Suprapubic skin (tissue), 3 donors: ENCODE measurements at regions not wholly inside any gene's neighbourhood (a gene's known extent, or its start where the extent isn't known, plus 50 kb on each side); places are given as distances from the start of the nearest gene placed in this dataset.

Experiments used
- CTCF ChIP-seq, 2 donors: fragments of 200-600 bp in 1 of 2; fragments of 450-650 bp in 1 of 2; sonication (generic) in 1 of 2; IDR thresholded peaks; one replicate each; pipeline ENCODE4 v1.5.1; 2016 to 2019; ENCODE audit warnings: antibody characterized with exemption in 2 of 2, mild to moderate bottlenecking in 1 of 2, moderate library complexity in 1 of 2
- POLR2AphosphoS5 ChIP-seq, 3 donors: sonication (generic); formaldehyde crosslinking; IDR thresholded peaks; one replicate each; pipeline ENCODE4 v1.6.1; 2017; ENCODE audit warnings: antibody characterized with exemption in 3 of 3

- no peak for TF ChIP-seq POLR2AphosphoS5 (IDR thresholded peaks at IDR 0.05)
- TF ChIP-seq CTCF (IDR thresholded peaks at IDR 0.05), result no peak
Observed at GRCh38 chr11:34745195-34745594, 124.3 kb downstream of the EHF start.
